Esophagus muscularis mucosa (tissue), 4 donors: ENCODE measurements at regions not wholly inside any gene's neighbourhood (a gene's known extent, or its start where the extent isn't known, plus 50 kb on each side); places are given as distances from the start of the nearest gene placed in this dataset.

Experiments used
- CTCF ChIP-seq, 3 experiments: fragments of 200-600 bp in 2 of 3; fragments of 450-650 bp in 1 of 3; sonication (generic) in 2 of 3; IDR thresholded peaks; one replicate each; pipeline ENCODE4 v1.5.1; 2017 to 2019; ENCODE audit warnings: antibody characterized with exemption in 3 of 3, mild to moderate bottlenecking in 2 of 3, moderate library complexity in 1 of 3
- EP300 ChIP-seq: sonication (generic); formaldehyde crosslinking; IDR thresholded peaks from one replicate; pipeline ENCODE4 v1.6.1; 2017; ENCODE audit warnings: antibody characterized with exemption
- POLR2A ChIP-seq: fragments of 450-650 bp; IDR thresholded peaks from one replicate; pipeline ENCODE4 v1.6.1; 2017; ENCODE audit warnings: antibody characterized with exemption, moderate library complexity, mild to moderate bottlenecking, low read depth
- POLR2AphosphoS5 ChIP-seq, 2 donors: sonication (generic); formaldehyde crosslinking; IDR thresholded peaks; one replicate each; pipeline ENCODE4 v1.6.1; 2017; ENCODE audit warnings: antibody characterized with exemption in 2 of 2

GRCh38 chr5:130729541-130729940, 435.5 kb downstream of the HINT1 start:
- TF ChIP-seq CTCF (IDR thresholded peaks at IDR 0.05) (no peak), EP300 (no peak), POLR2A (no peak), POLR2AphosphoS5 (IDR thresholded peaks at IDR 0.05) (no peak)
